Superior temporal gyrus (tissue), 1 donor: ENCODE measurements at regions not wholly inside any gene's neighbourhood (a gene's known extent, or its start where the extent isn't known, plus 50 kb on each side); places are given as distances from the start of the nearest gene placed in this dataset.

Experiments used
- DNase-seq: peaks from one replicate; pipeline ENCODE4 v3.0.0-alpha.2; 2016; ENCODE audit errors: extremely low spot score

DNA sequence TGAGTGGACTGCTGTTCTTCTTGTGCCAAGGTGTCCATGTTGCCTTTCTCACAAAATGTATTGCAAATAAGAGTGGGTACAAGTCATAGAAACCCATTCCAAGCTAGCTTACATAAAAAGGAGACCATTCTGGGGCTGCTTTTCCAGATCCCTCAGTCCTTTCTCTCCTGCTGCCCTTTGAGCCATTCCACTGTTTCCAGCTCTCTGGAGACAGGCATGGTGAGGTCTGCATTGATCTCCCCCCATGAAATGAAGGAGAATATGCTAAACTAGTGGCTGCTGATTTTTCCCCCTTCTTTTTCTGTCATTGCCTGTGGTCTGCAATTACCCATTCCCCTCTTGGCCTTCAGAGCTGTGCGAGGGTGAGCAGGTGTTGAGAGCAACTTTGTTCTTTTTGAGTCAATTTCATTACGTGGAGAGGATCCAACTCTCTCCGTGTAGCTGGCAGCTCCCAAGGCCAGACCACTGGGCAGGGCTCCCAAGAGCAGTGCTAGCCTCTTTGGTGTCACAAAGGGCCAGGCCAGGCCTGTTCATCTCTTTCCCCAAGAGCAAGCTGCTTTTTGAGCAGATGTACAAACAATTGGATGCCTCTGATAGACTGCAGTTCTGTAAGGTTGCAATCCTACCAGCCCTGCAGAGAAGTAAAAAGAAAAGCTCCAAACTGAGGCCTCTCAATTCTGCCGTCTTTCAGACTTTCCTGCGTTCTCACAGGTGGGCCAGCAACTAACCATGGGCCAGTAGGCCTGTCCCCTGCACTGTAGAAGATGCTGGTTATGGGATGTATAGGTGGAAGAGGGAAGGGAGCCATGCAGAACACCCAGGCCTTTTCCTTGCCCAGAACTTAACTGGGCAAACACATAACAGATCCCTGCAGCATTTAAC, 96.1 kb upstream of the ARMC2 start:
- peak; percentile 31 for DNase-seq

GRCh38 chr6:108752733-108753590, 95.3 kb upstream of the ARMC2 start:
- DNase-seq: no peak

GRCh38 chr6:108755257-108756240, 92.7 kb upstream of the ARMC2 start:
- DNase-seq: peak; percentile 45

- DNase-seq: no peak
These were observed 90.9 kb upstream of the ARMC2 start for GRCh38 chr6:108757357-108757756.

DNA sequence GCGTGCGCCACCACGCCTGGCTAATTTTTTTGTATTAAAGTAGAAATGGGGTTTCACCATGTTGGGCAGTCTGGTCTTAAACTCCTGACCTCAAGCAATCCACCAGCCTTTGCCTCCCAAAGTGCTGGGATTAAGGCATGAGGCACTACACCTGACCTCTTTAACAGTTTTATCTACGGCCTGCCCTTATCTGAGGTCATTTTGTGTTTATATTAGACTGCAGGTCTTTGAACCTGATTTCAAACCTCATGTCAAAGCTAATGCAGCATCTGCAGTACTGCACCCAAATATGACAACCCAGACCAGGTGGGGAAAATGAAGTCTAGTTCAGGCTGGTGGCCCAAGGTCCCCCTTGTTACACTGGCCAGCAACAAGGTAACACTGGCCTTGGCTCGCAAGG, 89.3 kb upstream of the ARMC2 start:
- DNase-seq: no peak

DNA sequence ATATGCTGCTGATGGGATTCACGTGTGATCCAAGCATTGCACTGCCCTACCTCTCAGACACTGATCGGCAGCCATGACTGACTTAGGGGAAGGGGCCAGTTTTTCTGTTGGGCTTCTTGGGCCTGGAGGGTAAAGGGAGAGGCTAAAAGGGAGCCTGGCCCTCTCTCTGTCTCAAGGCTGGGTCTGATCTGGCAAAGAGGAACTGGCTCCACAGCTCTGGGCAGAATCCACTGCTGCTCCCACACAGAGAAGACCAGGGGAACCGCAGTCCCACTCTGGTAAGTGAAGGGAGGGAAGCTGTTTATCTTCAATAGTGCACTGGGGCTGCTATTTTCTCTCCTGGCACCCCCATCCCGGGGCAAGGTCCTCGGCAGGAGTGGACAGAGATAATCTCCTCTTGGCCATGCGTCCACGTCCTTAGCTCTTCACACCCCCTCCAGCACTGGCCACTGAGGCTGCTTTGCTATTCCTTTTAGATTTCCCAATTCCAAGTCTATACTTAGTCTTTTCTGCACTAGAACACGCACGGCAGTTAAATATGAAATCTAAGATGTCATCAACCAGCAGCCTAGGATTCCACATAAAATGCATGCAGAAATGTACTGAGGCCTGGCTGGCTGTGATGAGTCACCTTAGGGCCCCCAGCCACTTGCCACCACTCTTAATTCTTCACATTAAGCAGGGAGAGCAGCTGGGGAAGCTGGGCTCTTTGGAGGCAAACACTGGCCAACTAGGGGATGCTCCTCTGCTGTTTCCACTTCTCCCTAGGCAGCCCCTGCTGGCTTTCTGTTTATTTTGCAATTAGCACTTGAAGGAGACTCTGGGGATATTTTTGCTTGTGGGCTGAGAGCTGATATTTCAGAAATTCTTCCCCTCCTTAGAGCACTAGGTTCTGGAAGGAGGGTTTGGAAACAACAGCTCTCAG, 87.8 kb upstream of the ARMC2 start:
- no peak for DNase-seq

- no peak for DNase-seq
These were observed 85.8 kb upstream of the ARMC2 start for GRCh38 chr6:108762394-108762793.

DNA sequence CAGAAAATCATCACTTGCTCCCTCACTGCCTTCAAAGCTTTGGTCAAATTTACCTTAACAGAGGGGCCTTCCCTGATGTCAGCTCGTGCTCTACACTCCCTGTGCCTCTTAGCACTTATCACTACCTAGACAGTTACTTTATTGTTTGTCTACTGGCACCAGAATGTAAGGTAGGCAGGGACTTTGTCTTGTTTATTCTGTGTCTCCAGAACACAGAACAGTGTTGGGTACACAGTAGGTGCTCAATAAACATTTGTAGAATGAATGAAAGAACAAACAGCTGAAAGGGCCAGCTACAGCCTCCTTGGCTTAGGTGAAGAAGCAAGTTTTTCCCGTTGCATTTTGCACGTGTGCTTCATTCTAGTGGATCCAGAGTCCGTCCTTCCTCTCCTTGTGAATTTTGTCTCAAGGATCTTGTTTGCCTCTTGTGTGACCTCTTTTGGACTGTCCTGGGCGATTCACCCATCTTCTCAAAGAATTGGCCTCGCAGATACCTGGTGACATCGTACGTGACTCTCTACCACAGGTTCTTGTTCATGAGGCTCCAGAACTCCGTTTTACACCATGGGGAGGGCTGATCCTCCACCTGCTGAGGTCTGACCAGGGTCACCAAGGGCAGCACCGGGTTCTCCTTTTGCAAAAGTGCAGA, 84.2 kb upstream of the ARMC2 start:
- no peak for DNase-seq

GRCh38 chr6:108764580-108764950, 83.7 kb upstream of the ARMC2 start:
- DNase-seq: peak; percentile 86

- DNase-seq: no peak
These were observed 82.7 kb upstream of the ARMC2 start for GRCh38 chr6:108765495-108765894.

GRCh38 chr6:108766419-108766818, 81.8 kb upstream of the ARMC2 start:
- DNase-seq: no peak

DNA sequence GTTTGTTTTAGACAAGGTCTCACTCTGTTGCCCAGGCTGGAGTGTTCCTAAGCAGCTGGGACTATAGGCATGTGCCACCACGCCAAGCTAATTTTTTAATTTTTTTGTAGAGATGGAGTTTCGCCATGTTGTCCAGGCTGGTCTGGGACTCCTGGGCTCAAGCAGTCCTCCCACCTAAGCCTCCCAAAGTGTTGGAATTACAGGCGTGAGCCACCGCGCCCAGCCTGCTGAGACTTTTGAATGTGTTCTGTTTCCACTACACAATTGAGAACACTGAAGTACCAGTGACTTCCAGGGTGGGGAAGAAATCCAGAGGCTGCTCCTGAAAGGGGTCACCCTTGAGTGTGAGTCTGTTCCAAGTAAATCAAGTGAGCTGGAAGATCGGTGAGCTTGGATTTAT, 81.3 kb upstream of the ARMC2 start:
- DNase-seq: no peak

- DNase-seq: no peak
These were observed 80.6 kb upstream of the ARMC2 start for GRCh38 chr6:108767418-108768165.

GRCh38 chr6:108768166-108768555, 80.1 kb upstream of the ARMC2 start:
- DNase-seq: no peak

GRCh38 chr6:108768792-108769524, 79.3 kb upstream of the ARMC2 start:
- DNase-seq: no peak

GRCh38 chr6:108771421-108771820, 76.8 kb upstream of the ARMC2 start:
- no peak for DNase-seq

- no peak for DNase-seq
These were observed 73.7 kb upstream of the ARMC2 start for GRCh38 chr6:108774555-108774954.

- DNase-seq: no peak
These were observed 70.7 kb upstream of the ARMC2 start for GRCh38 chr6:108777536-108777935.
